Caki2 (cell line): ENCODE measurements at regions not wholly inside any gene's neighbourhood (a gene's known extent, or its start where the extent isn't known, plus 50 kb on each side); places are given as distances from the start of the nearest gene placed in this dataset.
"Not testable (repeated sequence)": the region's sequence is repeated elsewhere in the genome, so short reads cannot be mapped to it uniquely, and the experiment has no call there.

ENCODE experiments used
- DNase-seq: peaks from one replicate; pipeline ENCODE4 v3.0.0-alpha.2; 2015; ENCODE audit warnings: low read depth
- in situ Hi-C: cut with HindIII; loops from 2 replicates; pipeline ENCODE4 v1.10.0; 2016; ENCODE audit warnings: low sequenced_read_pairs, low pct_unique_long_range_greater_than_20kb, mixed read lengths

DNA sequence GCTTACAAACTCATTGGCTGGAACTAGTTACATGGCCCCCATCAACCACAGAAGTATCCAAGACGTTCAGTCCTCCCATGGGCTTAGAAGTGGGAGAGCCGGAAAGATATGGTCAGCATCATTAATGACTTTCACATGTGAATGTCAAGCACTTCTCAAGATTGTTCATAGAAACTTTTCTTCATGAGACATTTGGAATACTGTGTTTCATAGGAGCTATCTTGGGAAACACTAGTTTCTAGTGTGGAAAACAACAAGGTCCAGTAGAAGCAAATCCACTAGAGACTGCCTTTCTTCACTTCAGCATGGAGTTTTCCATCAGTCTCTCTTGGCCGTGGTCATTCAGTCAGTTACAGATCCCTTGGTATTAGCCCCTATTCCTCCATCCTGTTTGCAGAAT is 160.9 kb downstream of the C11orf91 start:
- DNase-seq: no peak
- in situ Hi-C loops: no loop called here

DNA sequence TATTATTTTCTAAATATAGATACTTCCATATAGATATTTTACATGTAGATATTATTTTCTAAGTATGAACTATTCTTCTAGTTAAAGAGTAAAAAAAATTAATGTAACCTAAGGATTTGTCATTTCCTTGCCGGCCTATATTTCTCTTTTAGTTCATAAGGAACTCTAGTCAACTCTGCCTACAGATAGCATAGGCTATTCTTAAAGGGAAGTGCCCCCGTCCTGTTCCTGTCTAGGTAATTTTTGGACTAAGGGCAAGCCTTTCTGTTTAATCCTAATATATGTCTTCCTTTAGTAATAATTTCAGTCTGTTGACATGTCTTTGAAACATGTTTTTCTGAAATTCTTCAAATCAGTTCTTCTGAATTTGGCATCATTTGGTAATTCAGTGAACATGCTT is 161.9 kb downstream of the C11orf91 start:
- DNase-seq: no peak
- in situ Hi-C loops: no loop called here

DNA sequence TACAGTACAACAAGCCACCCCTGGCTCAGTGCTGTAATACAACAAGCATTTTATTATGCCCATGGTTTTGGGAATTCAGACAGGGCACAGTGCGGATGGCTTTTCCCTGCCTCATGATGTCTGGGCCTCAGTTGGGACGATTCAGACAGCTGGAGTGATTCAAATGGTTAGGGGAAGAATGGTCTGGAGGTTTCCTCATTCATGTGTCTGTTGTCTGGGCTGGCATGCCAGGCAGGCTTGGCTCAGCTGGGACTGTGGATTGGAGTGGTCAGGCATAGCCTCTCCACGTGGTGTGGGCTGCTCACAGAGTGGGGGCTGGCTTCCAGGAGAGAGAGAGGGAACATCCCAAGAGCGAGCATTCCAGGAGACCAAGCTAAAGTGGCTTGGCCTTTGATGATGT is 164.4 kb downstream of the C11orf91 start:
- no peak for DNase-seq
- in situ Hi-C loops: no loop called here

DNA sequence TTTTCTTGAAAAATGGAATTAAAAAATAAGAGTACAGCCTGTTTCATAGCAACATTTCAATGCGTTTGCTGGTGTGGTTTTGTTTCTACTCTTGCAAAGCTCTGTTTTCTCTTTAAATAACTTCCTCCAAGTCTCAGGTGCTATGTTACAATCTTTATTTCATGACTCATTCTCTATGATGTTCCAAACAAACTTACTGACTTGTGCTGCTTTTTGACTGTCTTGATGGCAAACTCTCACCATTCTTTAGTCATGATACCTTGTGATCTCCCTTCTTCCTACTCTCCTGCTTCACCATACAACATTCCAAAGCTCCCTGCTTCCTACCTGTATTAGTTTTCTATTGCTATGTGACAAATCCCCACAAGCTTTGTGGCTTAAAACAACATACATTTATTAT is 166.1 kb downstream of the C11orf91 start:
- no peak for DNase-seq
- in situ Hi-C loops: no loop called here

DNA sequence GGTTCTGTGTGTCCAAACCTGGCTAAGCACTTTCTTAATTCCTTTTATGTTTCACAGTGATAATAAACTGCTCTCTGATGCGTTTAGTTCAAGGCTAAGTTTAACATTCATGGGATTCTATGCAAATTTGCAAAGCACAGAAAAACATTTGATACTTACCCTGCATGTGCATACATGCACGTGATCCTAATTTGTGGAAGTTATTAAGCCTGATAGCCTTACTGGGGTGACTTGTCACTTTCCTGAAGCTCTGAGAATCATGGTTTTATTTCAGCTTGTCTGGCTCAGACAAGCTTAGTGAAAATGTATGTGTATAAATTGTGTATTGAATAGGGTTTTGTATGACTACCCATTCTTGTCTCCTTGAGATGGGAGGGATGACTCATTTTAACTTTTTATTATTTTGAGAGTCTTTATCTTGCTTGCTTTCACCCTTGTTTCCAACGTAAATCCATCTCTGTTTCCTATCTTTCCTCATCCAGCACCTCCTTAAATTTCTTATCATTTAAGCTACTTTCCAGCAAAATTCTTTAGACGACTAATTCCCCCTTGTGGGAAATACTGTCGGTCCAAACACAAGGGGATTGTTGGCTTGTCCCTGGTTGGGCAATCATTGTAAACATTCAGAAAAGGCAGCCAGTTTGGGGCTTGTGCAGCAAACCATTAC is 167.1 kb downstream of the C11orf91 start:
- in situ Hi-C loops: no loop called here
- DNase-seq: no peak

DNA sequence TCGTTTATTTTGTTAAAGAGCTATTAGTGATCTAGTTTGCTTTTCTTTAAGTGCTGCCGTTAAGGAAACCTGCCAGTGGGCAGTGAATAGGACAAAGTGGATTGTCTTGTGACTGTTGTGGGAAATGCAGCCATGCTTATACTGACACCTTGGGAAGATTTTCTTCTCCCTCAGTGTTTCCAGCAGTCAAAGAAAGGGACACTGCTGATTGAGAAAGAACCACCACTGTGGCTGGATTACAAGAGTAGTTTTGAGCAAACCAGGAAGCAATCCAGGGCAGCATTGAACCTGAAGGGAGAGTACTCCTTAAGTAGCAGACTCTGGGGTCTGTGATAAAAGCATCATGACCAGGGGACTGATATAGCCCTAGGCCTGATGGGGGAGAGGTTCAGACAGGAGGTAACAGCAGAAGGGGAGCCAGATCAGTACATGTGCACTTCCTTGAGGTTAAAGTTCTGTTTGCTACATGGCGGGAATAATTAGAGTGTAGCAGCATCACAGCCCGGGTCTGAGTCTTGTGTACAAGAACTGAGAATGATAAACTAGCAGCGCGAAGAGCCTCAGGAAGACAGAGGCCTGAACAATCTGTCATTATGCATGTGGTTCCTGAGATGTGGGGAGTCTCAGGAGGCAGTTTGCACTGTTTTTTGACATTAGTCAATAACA is 167.8 kb downstream of the C11orf91 start:
- in situ Hi-C loops: no loop called here
- DNase-seq: no peak

DNA sequence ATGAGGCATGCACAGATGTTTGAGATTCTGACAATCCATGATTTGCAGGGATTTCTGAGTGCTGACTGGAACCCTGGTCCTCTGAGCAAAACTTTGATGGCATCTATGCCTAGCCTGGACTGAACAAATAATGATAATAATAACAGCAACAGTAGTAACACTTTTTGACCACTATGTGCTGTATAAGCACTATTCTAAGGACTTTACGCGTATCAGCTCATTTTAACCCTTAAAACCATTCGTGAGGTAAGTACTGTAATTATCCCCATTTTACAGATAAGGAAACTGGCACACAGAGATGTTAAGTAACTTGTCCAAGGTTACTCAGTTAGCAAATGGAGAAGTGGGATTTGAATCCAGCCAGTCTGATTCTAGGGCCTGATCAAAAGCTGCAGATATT is 168.4 kb downstream of the C11orf91 start:
- in situ Hi-C loops: no loop called here
- DNase-seq: no peak

DNA sequence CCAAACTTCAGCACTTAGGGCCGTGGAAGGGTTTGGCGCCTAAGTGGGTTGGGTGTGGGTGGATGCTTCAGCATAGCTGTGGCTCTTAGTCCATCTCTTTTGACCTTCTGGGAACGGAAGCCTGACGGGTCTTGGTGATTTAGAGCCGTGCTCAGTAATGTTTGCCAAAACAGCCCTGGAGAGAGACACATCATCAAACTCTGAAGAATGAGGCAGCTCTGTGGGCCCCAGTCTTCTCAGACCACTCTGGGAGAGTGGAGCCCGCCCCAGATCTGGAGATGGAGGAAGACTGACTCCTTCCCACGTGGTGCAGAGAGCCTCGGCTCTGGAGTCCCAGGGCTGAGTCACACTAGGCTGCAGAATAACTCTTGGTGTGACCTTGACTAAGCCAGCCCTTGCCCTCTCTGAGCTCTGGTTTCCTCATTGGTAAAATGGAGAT is 168.9 kb downstream of the C11orf91 start:
- in situ Hi-C loops: no loop called here
- DNase-seq: no peak

DNA sequence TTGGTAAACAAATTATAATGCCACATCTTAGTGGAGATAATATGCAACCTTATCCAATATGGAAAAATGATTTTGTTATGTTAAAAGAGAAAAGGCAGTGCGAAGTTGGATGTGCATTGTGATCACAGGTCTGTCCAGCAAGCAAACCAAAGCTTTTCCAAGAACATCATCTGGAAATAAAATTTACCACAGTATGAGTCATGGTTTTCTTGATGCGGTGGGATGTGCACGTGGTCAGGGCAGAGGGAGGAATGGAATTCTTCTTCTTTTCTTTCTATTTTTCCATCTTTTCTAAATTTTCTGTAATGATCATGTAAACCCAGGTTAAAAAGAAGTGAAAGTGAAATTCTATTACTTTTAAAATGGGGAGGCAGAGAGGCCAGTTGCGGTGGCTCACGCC is 169.8 kb downstream of the C11orf91 start:
- in situ Hi-C loops: no loop called here
- no peak for DNase-seq

DNA sequence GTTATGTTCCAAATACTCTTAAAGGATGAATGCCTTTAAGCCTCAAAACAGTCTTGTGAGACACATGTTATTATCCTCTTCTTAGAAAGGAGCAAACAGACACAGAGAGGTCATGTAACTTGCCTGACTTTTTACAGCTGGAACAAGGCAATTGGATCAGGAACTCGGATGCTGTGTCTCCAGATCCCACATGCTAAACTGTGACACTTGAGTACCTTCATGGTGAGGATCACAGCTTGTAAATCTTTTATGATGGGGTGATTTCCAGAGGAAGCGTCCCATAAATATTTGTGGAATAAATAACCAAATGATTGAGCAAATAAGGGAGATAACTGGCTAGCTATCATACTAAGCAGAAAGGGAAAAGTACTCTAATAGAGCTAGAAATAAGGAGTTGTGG is 171.2 kb downstream of the C11orf91 start:
- in situ Hi-C loops: no loop called here
- no peak for DNase-seq

DNA sequence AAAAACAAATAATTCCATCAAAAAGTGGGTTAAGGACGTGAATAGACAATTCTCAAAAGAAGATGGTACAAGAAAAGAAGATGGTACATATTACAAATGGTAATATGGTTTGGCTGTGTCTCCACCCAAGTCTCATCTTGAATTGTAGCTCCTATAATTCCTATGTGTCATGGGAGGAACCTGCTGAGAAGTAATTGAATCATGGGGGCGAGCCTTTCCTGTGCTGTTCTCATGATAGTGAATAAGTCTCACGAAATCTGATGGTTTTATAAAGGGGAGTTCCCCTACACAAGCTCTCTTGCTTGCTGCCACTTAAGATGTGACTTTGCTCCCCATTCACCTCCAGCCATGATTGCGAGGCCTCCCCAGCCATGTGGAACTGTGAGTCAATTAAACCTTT is 172.9 kb downstream of the C11orf91 start:
- DNase-seq, in situ Hi-C loops: not testable (repeated sequence)

DNA sequence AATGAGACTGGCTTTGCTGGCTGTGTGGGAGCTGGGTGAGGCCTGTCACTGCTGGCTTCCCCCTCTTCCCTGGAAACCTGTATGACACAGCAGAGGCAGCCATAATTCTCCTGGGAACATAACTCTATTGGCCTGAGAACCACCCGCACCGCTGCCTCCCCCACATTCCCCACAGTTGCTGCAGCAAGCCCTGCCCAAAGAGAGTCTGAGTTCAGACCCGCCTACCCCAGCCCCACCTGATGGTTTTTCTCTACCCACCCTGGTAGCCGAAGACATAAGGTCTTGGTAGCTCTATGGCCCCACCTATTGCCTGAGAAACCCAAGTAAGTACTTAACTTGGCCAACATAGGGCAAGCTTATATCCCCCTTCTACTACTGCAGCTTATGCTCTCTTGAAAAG is 174.8 kb downstream of the C11orf91 start:
- in situ Hi-C loops: no loop called here
- DNase-seq: no peak

DNA sequence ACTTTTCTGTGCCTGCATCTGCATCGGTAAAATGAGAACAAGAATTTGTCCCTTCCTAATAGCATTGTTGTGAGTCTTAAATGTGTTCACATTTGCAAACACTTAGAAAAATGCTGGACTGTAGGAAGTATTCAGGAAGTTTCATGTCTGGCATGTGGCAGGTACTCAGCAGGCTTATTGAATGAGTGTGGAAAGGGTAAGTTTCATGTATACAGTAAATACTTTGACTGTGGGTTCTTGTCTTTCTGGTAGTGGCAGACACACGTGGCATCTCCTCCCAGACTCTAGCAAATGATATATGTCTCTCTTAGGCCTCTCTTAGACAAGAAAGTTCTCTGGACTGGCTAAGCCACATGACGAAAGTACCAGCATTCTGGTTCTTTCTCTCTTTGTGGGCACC is 179.2 kb downstream of the C11orf91 start:
- in situ Hi-C loops: no loop called here
- DNase-seq: no peak

DNA sequence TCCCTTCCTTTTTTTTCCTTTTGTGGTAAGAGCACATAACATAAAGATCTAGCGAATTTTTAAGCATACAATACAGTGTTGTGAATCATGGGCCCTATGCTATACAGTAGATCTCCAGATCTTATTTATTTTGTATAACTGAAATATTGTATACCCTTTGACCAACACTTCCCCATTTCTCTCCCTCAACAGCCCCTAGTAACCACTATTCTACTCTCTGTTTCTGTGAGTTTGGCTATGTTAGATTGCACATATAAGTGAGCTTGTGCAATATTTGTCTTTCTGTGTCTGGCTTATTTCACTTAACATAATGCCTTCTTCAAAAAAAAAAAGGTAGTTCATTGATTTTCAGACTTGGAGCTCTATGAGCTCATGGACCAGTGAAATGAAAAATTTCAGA is 180.5 kb downstream of the C11orf91 start:
- in situ Hi-C loops: no loop called here

DNA sequence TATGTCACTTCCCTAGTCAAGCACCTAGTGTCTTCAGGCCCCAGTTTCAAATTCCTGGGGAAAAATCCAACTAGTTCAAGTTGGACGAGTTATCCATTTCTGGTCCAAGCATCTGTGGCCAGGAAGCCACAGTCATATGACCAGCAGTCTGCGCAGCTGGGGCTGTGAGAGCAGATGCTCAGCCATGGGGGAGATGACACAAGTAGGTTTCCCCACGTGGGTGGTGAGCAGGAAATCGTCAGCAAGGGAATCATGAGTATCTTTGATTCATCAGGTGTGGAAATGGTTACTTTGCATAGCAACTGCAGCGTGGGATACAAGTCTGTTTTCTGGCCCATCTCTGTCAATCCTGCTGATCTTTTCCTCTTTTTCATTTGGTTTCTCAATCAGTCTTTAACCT is 185.3 kb downstream of the C11orf91 start:
- DNase-seq: no peak

More for the DNA sequence above, 180.5 kb downstream of the C11orf91 start:
- DNase-seq: no peak

DNA sequence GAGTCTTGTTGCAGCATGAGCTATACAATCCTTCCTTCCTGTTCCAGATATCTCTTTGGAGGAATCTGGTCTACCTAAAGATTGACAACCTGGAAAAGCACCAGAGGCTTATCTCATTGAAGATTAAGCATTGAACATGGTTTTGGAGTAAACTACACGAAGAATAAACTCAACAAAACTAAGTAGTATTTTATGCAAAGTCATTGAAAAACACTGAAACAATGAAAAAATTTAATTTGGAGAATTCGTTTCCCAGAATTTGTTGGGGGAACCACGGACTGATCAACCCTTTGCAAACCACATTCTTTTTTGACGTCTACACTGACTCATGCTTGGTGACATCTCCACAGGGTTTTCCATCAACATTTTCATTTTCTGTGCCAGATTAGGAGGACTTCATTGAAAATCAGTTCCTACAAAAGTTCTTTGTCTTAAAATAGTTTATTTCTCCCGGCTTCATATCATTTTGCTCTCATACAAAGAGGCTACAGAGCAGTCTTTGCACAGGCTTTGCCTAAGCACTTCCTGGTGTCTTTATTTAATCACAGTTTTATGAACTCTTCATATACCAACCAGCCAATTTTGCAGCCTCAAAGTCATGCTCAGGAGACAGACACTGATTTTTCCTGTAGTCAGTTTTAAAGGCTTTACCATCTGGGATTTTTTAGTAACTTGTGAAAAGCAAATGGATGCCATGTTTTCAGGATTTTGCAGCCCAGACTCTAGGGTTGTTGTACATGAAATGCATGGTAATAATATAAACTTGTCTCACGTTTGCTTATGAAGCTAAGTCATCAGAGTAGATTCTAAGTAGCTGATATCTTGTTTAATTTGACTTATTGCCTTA is 186.3 kb downstream of the C11orf91 start:
- no peak for DNase-seq
- in situ Hi-C loops: no loop called here

More for the DNA sequence above, 185.3 kb downstream of the C11orf91 start:
- in situ Hi-C loops: no loop called here

DNA sequence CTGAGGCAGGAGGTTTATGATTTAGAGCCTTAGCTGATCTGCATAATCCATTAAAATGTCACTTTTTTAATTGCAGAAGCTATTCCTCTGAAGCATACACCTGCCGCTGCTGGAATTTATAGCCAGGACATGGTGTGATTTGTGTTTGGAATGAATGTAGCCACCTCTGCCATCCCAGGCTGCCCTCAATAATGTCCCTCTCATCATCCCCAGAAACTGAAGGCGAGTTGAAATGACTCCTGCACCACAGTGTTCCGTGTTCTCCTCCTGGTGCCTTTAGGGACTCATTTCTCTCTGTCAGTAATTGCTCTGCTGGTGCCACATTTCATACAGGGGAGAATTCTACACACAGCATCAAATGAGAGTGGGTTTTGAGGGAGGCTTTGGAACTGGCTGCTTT is 191.0 kb downstream of the C11orf91 start:
- in situ Hi-C loops: no loop called here
- DNase-seq: no peak

DNA sequence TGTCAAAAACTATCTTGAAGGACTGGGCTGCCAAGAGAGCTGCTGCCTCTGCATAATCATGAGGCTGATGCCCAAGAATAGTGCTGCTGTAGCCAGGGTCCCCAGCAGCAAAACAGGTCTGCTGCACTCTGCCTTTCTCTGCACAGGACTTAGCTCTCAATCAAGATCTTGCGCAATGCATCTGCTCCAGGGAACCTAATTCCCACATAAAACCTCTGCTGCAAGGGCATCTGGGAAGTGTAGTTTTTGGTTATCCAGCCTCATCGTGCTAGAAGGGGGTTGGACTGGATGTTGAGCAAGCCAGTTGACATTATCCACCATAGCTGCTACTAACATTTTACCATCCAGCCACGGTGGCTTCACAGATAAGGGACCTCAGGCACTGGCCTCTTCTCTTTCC is 192.7 kb downstream of the C11orf91 start:
- in situ Hi-C loops: no loop called here
- no peak for DNase-seq

DNA sequence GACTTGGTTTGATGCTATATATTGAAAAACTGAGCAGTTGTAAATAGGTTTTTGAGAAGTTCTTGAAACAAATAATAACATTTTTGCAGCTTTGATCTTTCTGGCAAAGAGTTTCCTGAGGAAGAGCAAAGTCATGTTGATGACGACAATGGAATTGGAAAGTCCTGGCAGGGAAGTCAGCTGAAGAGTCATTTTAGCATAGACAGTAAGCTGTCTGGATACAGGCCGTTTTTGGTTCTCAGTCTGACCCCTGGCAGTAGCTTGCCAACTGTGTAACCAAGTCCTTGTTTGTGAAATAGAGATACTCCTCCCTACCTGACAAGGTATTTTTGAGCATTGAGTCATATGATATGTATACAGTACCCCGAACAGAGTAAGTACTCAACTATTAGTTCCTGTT is 193.3 kb downstream of the C11orf91 start:
- DNase-seq: no peak
- in situ Hi-C loops: no loop called here
